Neural cell (in vitro differentiated cells): ENCODE measurements at regions not wholly inside any gene's neighbourhood (a gene's known extent, or its start where the extent isn't known, plus 50 kb on each side); places are given as distances from the start of the nearest gene placed in this dataset.

Experiments used
- H2AFZ ChIP-seq: fragments of 200-600, 300-800 bp; sonication (generic), shearing (Covaris generic); 2 replicates; pipeline ENCODE4 v1.6.0; 2014; ENCODE audit warnings: low read depth, mild to moderate bottlenecking, antibody characterized with exemption, low read length, moderate library complexity
- H3F3A ChIP-seq: fragments of 200-600 bp; shearing (Covaris generic); 2 replicates; pipeline ENCODE4 v1.6.1; 2016; ENCODE audit warnings: mild to moderate bottlenecking, moderate library complexity, mixed read lengths, antibody characterized with exemption, low read length; ENCODE audit not compliant: insufficient read depth, poor library complexity, severe bottlenecking
- H3K27ac ChIP-seq: fragments of 200-600, 300-800 bp; sonication (generic), shearing (Covaris generic); 2 replicates; pipeline ENCODE4 v1.5.1; 2014; ENCODE audit warnings: mild to moderate bottlenecking, low read length, moderate library complexity
- H3K27me3 ChIP-seq: fragments of 300-800, 200-600 bp; sonication (generic), shearing (Covaris generic); 2 replicates; pipeline ENCODE4 v1.6.0; 2014; ENCODE audit warnings: mild to moderate bottlenecking, low read depth, low read length, moderate library complexity; ENCODE audit not compliant: insufficient read depth
- H3K36me3 ChIP-seq: fragments of 300-800, 200-600 bp; sonication (generic), shearing (Covaris generic); 2 replicates; pipeline ENCODE4 v1.5.1; 2014; ENCODE audit warnings: mild to moderate bottlenecking, antibody characterized with exemption, low read length, moderate library complexity; ENCODE audit not compliant: insufficient read depth
- H3K4me2 ChIP-seq: fragments of 300-800, 200-600 bp; sonication (generic), shearing (Covaris generic); 2 replicates; pipeline ENCODE4 v1.6.0; 2014; ENCODE audit warnings: mild to moderate bottlenecking, low read length
- H3K4me3 ChIP-seq: fragments of 300-800, 200-600 bp; sonication (generic), shearing (Covaris generic); 2 replicates; pipeline ENCODE4 v1.5.1; 2014; ENCODE audit warnings: mild to moderate bottlenecking, low read length, moderate library complexity
- H3K79me2 ChIP-seq: fragments of 200-600 bp; shearing (Covaris generic); replicated peaks from 2 replicates; pipeline ENCODE4 v1.6.0; 2014; ENCODE audit warnings: mild to moderate bottlenecking, low read length, moderate library complexity; ENCODE audit not compliant: insufficient read depth
- H3K9ac ChIP-seq: fragments of 300-800, 200-600 bp; sonication (generic), shearing (Covaris generic); 2 replicates; pipeline ENCODE4 v1.6.1; 2016; ENCODE audit warnings: mild to moderate bottlenecking, low read length, mixed read lengths
- H3K9me2 ChIP-seq: fragments of 200-600 bp; shearing (Covaris generic); 2 replicates; pipeline ENCODE4 v1.6.1; 2016; ENCODE audit warnings: mild to moderate bottlenecking, low read length, mixed read lengths; ENCODE audit not compliant: insufficient read depth
- H3K9me3 ChIP-seq: fragments of 200-600, 300-800 bp; sonication (generic), shearing (Covaris generic); 2 replicates; pipeline ENCODE4 v1.6.1; 2016; ENCODE audit warnings: mild to moderate bottlenecking, mixed run types, low read length, moderate library complexity, mixed read lengths
- H4K20me1 ChIP-seq: fragments of 200-600 bp; shearing (Covaris generic); 2 replicates; pipeline ENCODE4 v1.6.1; 2016; ENCODE audit warnings: mild to moderate bottlenecking, mixed run types; ENCODE audit not compliant: insufficient read depth
- EP300 ChIP-seq: fragments of 450-650 bp; conservative IDR thresholded peaks from 2 replicates; pipeline ENCODE4 v1.6.1; 2014; ENCODE audit warnings: antibody characterized with exemption, mild to moderate bottlenecking, moderate library complexity; ENCODE audit not compliant: poor library complexity, severe bottlenecking
- EZH2 ChIP-seq: fragments of 200-600, 300-800 bp; shearing (Covaris generic), sonication (generic); IDR thresholded peaks from 2 replicates; pipeline ENCODE4 v1.6.1; 2014; ENCODE audit warnings: antibody characterized with exemption, low read length, borderline replicate concordance, mild to moderate bottlenecking; ENCODE audit not compliant: insufficient read depth, poor library complexity, severe bottlenecking
- MXI1 ChIP-seq: fragments of 450-650 bp; conservative IDR thresholded peaks from 2 replicates; pipeline ENCODE4 v1.6.1; 2014; ENCODE audit warnings: antibody characterized with exemption, mild to moderate bottlenecking; ENCODE audit not compliant: poor library complexity, severe bottlenecking
- POLR2AphosphoS5 ChIP-seq: IDR thresholded peaks from 2 replicates; pipeline ENCODE4 v1.6.1; 2012
- RAD21 ChIP-seq: fragments of 450-650 bp; conservative IDR thresholded peaks from 2 replicates; pipeline ENCODE4 v1.6.1; 2014; ENCODE audit warnings: antibody characterized with exemption, mild to moderate bottlenecking, moderate library complexity
- REST ChIP-seq: IDR thresholded peaks from 2 replicates; pipeline ENCODE4 v1.6.1; 2012; ENCODE audit warnings: borderline replicate concordance
- SMC3 ChIP-seq: fragments of 450-650 bp; conservative IDR thresholded peaks from 2 replicates; pipeline ENCODE4 v1.6.1; 2014; ENCODE audit warnings: antibody characterized with exemption, mild to moderate bottlenecking, moderate library complexity; ENCODE audit not compliant: poor library complexity
- TAF1 ChIP-seq: IDR thresholded peaks from 2 replicates; pipeline ENCODE4 v1.6.1; 2012; ENCODE audit warnings: low read depth
- TF ChIP-seq, protein P1 (sequence below): fragments of 450-650 bp; IDR thresholded peaks from 2 replicates; pipeline ENCODE4 v1.5.1; 2014; ENCODE audit warnings: antibody characterized with exemption, mild to moderate bottlenecking, moderate library complexity; ENCODE audit not compliant: poor library complexity, severe bottlenecking

DNA sequence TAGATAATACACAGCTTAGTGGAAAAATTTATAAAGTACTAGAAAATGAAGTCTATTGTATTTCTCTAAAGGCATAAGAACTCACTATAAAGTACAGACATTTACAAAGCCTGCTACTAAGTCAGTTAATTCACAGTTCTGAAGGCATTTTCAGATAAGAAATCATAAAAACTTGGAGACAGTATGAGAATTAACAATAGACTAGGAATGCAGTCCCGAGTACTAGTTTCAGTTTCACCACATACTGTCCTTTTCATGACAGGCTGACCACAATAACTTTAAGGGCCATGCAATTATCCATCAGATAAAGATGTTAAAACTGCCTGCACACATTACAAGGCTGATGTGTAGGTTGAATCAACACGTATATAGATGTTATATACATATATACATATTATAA, 362.6 kb upstream of the SMC2 start:
- TF ChIP-seq MXI1 (no peak), REST (no peak), TAF1 (no peak), RAD21 (no peak), EZH2 (no peak), POLR2AphosphoS5 (no peak)
- TF ChIP-seq, protein P1, sequence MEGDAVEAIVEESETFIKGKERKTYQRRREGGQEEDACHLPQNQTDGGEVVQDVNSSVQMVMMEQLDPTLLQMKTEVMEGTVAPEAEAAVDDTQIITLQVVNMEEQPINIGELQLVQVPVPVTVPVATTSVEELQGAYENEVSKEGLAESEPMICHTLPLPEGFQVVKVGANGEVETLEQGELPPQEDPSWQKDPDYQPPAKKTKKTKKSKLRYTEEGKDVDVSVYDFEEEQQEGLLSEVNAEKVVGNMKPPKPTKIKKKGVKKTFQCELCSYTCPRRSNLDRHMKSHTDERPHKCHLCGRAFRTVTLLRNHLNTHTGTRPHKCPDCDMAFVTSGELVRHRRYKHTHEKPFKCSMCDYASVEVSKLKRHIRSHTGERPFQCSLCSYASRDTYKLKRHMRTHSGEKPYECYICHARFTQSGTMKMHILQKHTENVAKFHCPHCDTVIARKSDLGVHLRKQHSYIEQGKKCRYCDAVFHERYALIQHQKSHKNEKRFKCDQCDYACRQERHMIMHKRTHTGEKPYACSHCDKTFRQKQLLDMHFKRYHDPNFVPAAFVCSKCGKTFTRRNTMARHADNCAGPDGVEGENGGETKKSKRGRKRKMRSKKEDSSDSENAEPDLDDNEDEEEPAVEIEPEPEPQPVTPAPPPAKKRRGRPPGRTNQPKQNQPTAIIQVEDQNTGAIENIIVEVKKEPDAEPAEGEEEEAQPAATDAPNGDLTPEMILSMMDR: no peak
- Histone ChIP-seq H3F3A (no peaks in the 10 kb centered on the region), H4K20me1 (no peaks in the 10 kb centered on the region), H3K9ac (no peak overlapping the region), H3K4me3 (no peak overlapping the region), H3K27me3 (no peaks in the 10 kb centered on the region), H3K9me3 (no peaks in the 10 kb centered on the region), H3K36me3 (no peaks in the 10 kb centered on the region), H3K79me2 (no peaks in the 10 kb centered on the region), H2AFZ (no peak overlapping the region), H3K9me2 (no peaks in the 10 kb centered on the region), H3K4me2 (no peak overlapping the region), H3K27ac (no peak overlapping the region)

GRCh38 chr9:103734471-103734870, 359.6 kb upstream of the SMC2 start:
- no peaks in the 10 kb centered on the region for H3K79me2 ChIP-seq
- H3K4me2 ChIP-seq: no peak overlapping the region
- no peak overlapping the region for H2AFZ ChIP-seq
- H3K36me3 ChIP-seq: no peaks in the 10 kb centered on the region
- H4K20me1 ChIP-seq: no peaks in the 10 kb centered on the region
- no peaks in the 10 kb centered on the region for H3K9me2 ChIP-seq
- H3K27ac ChIP-seq: no peak overlapping the region
- TF ChIP-seq POLR2AphosphoS5: no peak
- no peak for TF ChIP-seq TAF1
- TF ChIP-seq REST: no peak
- no peak for TF ChIP-seq SMC3
- no peak for TF ChIP-seq EP300
- no peak for TF ChIP-seq MXI1
- TF ChIP-seq, protein P1: no peak
- no peak for TF ChIP-seq RAD21
- TF ChIP-seq EZH2: no peak
- H3K4me3 ChIP-seq: no peak overlapping the region
- no peaks in the 10 kb centered on the region for H3K9me3 ChIP-seq
- no peaks in the 10 kb centered on the region for H3K27me3 ChIP-seq
- H3F3A ChIP-seq: no peaks in the 10 kb centered on the region
- no peak overlapping the region for H3K9ac ChIP-seq
